H1 (cell line): ENCODE measurements at regions not wholly inside any gene's neighbourhood (a gene's known extent, or its start where the extent isn't known, plus 50 kb on each side); places are given as distances from the start of the nearest gene placed in this dataset.

ENCODE experiments used
- ASH2L ChIP-seq: fragments of 200-600, 300-600 bp; sonication (generic); IDR thresholded peaks from one replicate; pipeline ENCODE4 v1.7.1; 2017; ENCODE audit warnings: low read length
- BACH1 ChIP-seq: IDR thresholded peaks from 2 replicates; pipeline ENCODE4 v1.6.1; 2012; ENCODE audit warnings: low read length, improper control_type of control experiment
- CHD7 ChIP-seq: fragments of 300-600 bp; sonication (generic); IDR thresholded peaks from 2 replicates; pipeline ENCODE4 v1.7.1; 2012; ENCODE audit warnings: low read length, moderate library complexity, mild to moderate bottlenecking, inconsistent platforms; ENCODE audit not compliant: insufficient replicate concordance
- E2F6 ChIP-seq: IDR thresholded peaks from 2 replicates; pipeline ENCODE4 v1.6.1; 2012; ENCODE audit warnings: inconsistent platforms
- EGR1 ChIP-seq: IDR thresholded peaks from 2 replicates; pipeline ENCODE4 v1.6.1; 2011; ENCODE audit warnings: low read depth, low read length, borderline replicate concordance
- EP300 ChIP-seq, 2 experiments: IDR thresholded peaks; 1 replicate in 1 of 2; 2 replicates in 1 of 2; pipeline ENCODE4 v1.6.1; 2011 to 2012; ENCODE audit warnings: low read depth in 2 of 2, low read length in 2 of 2, mild to moderate bottlenecking in 2 of 2, borderline replicate concordance in 1 of 2, inconsistent platforms in 1 of 2, moderate library complexity in 1 of 2
- EZH2 ChIP-seq: fragments of 200-600 bp; sonication (generic); IDR thresholded peaks from 2 replicates; pipeline ENCODE4 v1.7.1; 2012; ENCODE audit warnings: low read depth, mild to moderate bottlenecking, moderate library complexity, low read length, inconsistent platforms; ENCODE audit not compliant: severe bottlenecking
- HDAC6 ChIP-seq: IDR thresholded peaks from one replicate; pipeline ENCODE4 v1.7.1; 2012; ENCODE audit warnings: low read depth, mild to moderate bottlenecking, inconsistent platforms, low read length, moderate library complexity
- JUN ChIP-seq: IDR thresholded peaks from 2 replicates; pipeline ENCODE4 v1.6.1; 2011; ENCODE audit warnings: low read depth, mild to moderate bottlenecking, improper control_type of control experiment, low read length
- MAFK ChIP-seq: IDR thresholded peaks from 2 replicates; pipeline ENCODE4 v1.6.1; 2012; ENCODE audit warnings: low read depth, mild to moderate bottlenecking, improper control_type of control experiment, low read length
- SIN3A ChIP-seq, 2 experiments: IDR thresholded peaks in 1 of 2; conservative IDR thresholded peaks in 1 of 2; 2 replicates each; pipeline ENCODE4 v1.6.1; 2011 to 2012; ENCODE audit warnings: low read length in 2 of 2, improper control_type of control experiment in 1 of 2, low read depth in 1 of 2, mild to moderate bottlenecking in 1 of 2
- SP2 ChIP-seq: IDR thresholded peaks from 2 replicates; pipeline ENCODE4 v1.6.1; 2012; ENCODE audit warnings: mild to moderate bottlenecking, low read length, inconsistent platforms

- TF ChIP-seq CHD7: no peak
- no peak for TF ChIP-seq ASH2L
- TF ChIP-seq EZH2: no peak
- TF ChIP-seq EP300 (IDR thresholded peaks at IDR 0.05; ENCODE audit: borderline replicate concordance in 1 of 2, low read depth in 2 of 2, low read length in 2 of 2): no peak
- TF ChIP-seq MAFK: no peak
- TF ChIP-seq E2F6: no peak
- TF ChIP-seq JUN: no peak
- no peak for TF ChIP-seq SP2
- no peak for TF ChIP-seq BACH1
- no peak for TF ChIP-seq EGR1
- TF ChIP-seq SIN3A (conservative IDR thresholded peaks at IDR 0.05 in 1 of 2, IDR thresholded peaks at IDR 0.05 in 1 of 2; ENCODE audit: low read depth in 1 of 2, low read length in 2 of 2): no peak
- no peak for TF ChIP-seq HDAC6
Observed at GRCh38 chr18:78367996-78368395, 611.6 kb upstream of the SALL3 start (continued).
